ENCODE measurements at regions not wholly inside any gene's neighbourhood (a gene's known extent, or its start where the extent isn't known, plus 50 kb on each side); places are given as distances from the start of the nearest gene placed in this dataset.

DNA sequence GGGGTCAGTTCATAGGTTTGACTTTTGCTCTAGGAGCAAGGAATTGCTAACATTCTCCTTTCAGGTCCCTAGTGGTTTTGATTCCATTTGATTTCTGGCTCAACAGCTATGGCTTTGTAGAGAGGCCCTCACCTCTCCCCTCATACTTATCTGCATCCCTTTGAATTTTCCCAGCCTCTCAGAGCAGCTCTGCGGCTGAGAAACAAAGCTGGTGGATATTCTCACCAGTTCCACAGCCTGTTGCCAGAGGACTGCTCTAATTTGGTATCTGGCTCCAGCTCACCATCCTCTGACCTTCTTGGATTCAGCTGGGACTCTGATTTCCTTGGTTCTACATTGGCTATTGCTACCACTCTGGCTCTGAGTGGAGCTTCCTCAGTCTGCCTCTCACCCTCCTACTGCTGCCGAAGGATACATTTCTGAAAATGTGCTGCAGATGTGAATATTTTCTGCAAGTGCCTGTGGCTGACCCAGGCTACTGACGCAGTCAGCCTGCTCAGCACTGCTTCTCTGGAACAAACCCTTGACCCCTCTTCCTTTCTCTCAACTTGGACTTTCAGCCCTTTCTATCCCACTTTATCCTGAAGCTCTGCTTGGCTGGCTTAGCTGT lies 110.9 kb upstream of the ENPEP start:
- no peaks in the 10 kb centered on the region for H3K9me3 Mint-ChIP-seq (ENCODE audit: unreplicated experiment)
- H3K27me3 Mint-ChIP-seq (ENCODE audit: insufficient read depth, unreplicated experiment) = peaks cover 31% of the 10 kb centered on the region
- H3K4me1 Mint-ChIP-seq (ENCODE audit: insufficient read depth, unreplicated experiment) = no peaks in the 10 kb centered on the region
- intact Hi-C loops (cut with micrococcal nuclease) = no loop called here
- no TSS peak for BruUV-seq (replicated peaks)
- no peak overlapping the region for H3K4me3 Mint-ChIP-seq (ENCODE audit: unreplicated experiment)
- ChIA-PET CTCF (interaction anchor here (1.5 kb wide), 1 partner anchor 144 kb away, joined by 3 read pairs; no protein-coding TSS in a partner anchor), POLR2A (no interaction called here)
- DNase-seq (ENCODE audit: unreplicated experiment) = no peak
- H3K27ac Mint-ChIP-seq (ENCODE audit: low read depth, unreplicated experiment) = no peak overlapping the region
- TF ChIP-seq, protein P1, sequence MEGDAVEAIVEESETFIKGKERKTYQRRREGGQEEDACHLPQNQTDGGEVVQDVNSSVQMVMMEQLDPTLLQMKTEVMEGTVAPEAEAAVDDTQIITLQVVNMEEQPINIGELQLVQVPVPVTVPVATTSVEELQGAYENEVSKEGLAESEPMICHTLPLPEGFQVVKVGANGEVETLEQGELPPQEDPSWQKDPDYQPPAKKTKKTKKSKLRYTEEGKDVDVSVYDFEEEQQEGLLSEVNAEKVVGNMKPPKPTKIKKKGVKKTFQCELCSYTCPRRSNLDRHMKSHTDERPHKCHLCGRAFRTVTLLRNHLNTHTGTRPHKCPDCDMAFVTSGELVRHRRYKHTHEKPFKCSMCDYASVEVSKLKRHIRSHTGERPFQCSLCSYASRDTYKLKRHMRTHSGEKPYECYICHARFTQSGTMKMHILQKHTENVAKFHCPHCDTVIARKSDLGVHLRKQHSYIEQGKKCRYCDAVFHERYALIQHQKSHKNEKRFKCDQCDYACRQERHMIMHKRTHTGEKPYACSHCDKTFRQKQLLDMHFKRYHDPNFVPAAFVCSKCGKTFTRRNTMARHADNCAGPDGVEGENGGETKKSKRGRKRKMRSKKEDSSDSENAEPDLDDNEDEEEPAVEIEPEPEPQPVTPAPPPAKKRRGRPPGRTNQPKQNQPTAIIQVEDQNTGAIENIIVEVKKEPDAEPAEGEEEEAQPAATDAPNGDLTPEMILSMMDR (IDR thresholded peaks at IDR 0.05; ENCODE audit: unreplicated experiment) = no peak
- H3K36me3 Mint-ChIP-seq (ENCODE audit: insufficient read depth, unreplicated experiment) = no peaks in the 10 kb centered on the region

DNA sequence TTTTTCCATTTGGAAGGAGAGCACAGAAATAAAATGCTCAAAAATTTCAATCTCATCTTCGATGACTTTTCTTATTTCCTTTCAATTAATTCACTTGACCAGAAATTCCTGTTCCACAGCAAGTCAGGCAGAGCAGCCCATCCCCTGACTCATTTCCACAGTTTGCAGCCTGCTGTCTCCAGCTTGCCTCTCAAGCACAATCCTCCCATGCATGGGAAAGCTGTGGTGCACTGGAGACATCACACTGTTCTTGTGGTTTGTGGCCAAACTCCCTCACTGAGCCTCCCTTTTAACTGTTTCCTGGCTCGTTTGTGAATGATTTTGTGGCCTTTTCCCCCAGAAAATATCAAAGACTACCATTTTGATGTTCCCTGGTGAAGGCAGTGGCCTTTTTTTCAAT lies 114.0 kb upstream of the ENPEP start:
- peak; percentile 24 for DNase-seq (ENCODE audit: unreplicated experiment)
- H3K27me3 Mint-ChIP-seq (ENCODE audit: insufficient read depth, unreplicated experiment) = peaks cover 27% of the 10 kb centered on the region
- H3K4me1 Mint-ChIP-seq (ENCODE audit: insufficient read depth, unreplicated experiment) = no peaks in the 10 kb centered on the region
- H3K36me3 Mint-ChIP-seq (ENCODE audit: insufficient read depth, unreplicated experiment) = no peaks in the 10 kb centered on the region
- ChIA-PET CTCF (no interaction called here), POLR2A (no interaction called here)
- intact Hi-C loops (cut with micrococcal nuclease) = no loop called here
- no peak overlapping the region for H3K27ac Mint-ChIP-seq (ENCODE audit: low read depth, unreplicated experiment)
- no peaks in the 10 kb centered on the region for H3K9me3 Mint-ChIP-seq (ENCODE audit: unreplicated experiment)
- TF ChIP-seq, protein P1 (IDR thresholded peaks at IDR 0.05; ENCODE audit: unreplicated experiment) = no peak
- BruUV-seq (replicated peaks) = no TSS peak
- no peak overlapping the region for H3K4me3 Mint-ChIP-seq (ENCODE audit: unreplicated experiment)

DNA sequence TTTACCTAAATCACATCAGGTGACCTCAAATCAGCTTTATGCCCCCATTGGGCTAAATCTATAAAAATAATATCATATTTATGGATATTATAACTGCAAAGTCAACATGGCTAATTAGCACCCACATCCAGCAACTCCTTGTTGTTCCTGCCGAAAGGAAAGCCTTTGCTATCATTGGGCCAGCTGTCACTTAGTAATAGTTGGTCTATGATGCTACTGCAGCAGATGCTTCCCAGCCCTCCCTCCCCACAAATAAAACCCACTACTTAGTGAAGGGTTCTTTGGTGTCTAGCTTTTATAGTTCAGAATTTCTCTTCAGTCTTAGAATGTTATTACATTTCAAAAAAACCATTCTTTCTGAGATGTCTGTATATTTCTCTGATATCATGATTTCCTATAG lies 116.9 kb upstream of the ENPEP start:
- H3K4me1 Mint-ChIP-seq (ENCODE audit: insufficient read depth, unreplicated experiment) = no peaks in the 10 kb centered on the region
- H3K9me3 Mint-ChIP-seq (ENCODE audit: unreplicated experiment) = no peaks in the 10 kb centered on the region
- ChIA-PET POLR2A (no interaction called here), CTCF (no interaction called here)
- DNase-seq (ENCODE audit: unreplicated experiment) = no peak
- TF ChIP-seq, protein P1 (IDR thresholded peaks at IDR 0.05; ENCODE audit: unreplicated experiment) = no peak
- intact Hi-C loops (cut with micrococcal nuclease) = no loop called here
- no peak overlapping the region for H3K27ac Mint-ChIP-seq (ENCODE audit: low read depth, unreplicated experiment)
- H3K27me3 Mint-ChIP-seq (ENCODE audit: insufficient read depth, unreplicated experiment) = peaks cover 2% of the 10 kb centered on the region
- H3K4me3 Mint-ChIP-seq (ENCODE audit: unreplicated experiment) = no peak overlapping the region
- no peaks in the 10 kb centered on the region for H3K36me3 Mint-ChIP-seq (ENCODE audit: insufficient read depth, unreplicated experiment)
- no TSS peak for BruUV-seq (replicated peaks)

DNA sequence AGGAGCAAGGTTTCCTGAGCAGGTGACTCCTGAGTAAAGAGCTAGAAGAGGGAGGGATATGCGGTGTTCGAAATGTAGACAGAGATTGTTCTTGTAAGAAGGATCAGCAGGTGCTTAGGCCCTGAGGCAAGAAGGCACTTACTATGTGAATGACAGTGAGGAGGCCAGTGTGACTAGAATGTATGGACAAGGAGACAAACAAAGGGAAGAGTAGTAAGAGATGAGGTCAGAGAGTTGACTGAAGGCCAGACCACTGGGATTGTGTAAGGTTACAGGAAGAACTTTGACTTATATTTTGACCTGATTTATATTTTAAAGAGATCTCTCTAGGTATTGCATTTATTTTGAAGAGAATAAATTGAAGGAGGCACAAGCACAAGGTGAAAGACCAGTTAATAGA lies 118.4 kb upstream of the ENPEP start:
- Mint-ChIP-seq H3K4me3 (ENCODE audit: unreplicated experiment) (no peak overlapping the region), H3K9me3 (ENCODE audit: unreplicated experiment) (no peaks in the 10 kb centered on the region), H3K27me3 (ENCODE audit: insufficient read depth, unreplicated experiment) (peaks cover 14% of the 10 kb centered on the region), H3K4me1 (ENCODE audit: insufficient read depth, unreplicated experiment) (no peaks in the 10 kb centered on the region), H3K27ac (ENCODE audit: low read depth, unreplicated experiment) (no peak overlapping the region), H3K36me3 (ENCODE audit: insufficient read depth, unreplicated experiment) (no peaks in the 10 kb centered on the region)
- ChIA-PET CTCF (no interaction called here), POLR2A (no interaction called here)
- peak; percentile 33 for DNase-seq (ENCODE audit: unreplicated experiment)
- intact Hi-C loops (cut with micrococcal nuclease) = no loop called here
- no TSS peak for BruUV-seq (replicated peaks)
- TF ChIP-seq, protein P1 (IDR thresholded peaks at IDR 0.05; ENCODE audit: unreplicated experiment) = no peak

Data from MCF 10A (cell line).